Liver (tissue), 3 donors: ENCODE measurements at regions not wholly inside any gene's neighbourhood (a gene's known extent, or its start where the extent isn't known, plus 50 kb on each side); places are given as distances from the start of the nearest gene placed in this dataset.

Experiments
- EGR1 ChIP-seq, 2 donors: IDR thresholded peaks; 2 replicates each; pipeline ENCODE4 v1.6.1; 2016 to 2018; ENCODE audit warnings: antibody characterized with exemption in 2 of 2, low read depth in 2 of 2
- FOXA1 ChIP-seq: IDR thresholded peaks from 2 replicates; pipeline ENCODE4 v1.6.1; 2016; ENCODE audit warnings: antibody characterized with exemption
- HNF4A ChIP-seq, 2 donors: conservative IDR thresholded peaks; 2 replicates each; pipeline ENCODE4 v1.6.1; 2016; ENCODE audit warnings: antibody characterized with exemption in 2 of 2, mild to moderate bottlenecking in 2 of 2
- RAD21 ChIP-seq, 2 donors: IDR thresholded peaks; 2 replicates each; pipeline ENCODE4 v1.6.1; 2016; ENCODE audit warnings: antibody characterized with exemption in 2 of 2, mild to moderate bottlenecking in 2 of 2
- RXRA ChIP-seq, 2 donors: IDR thresholded peaks; 2 replicates each; pipeline ENCODE4 v1.6.1; 2017 to 2018; ENCODE audit warnings: antibody characterized with exemption in 2 of 2, mild to moderate bottlenecking in 1 of 2
- TAF1 ChIP-seq: conservative IDR thresholded peaks from 2 replicates; pipeline ENCODE4 v1.6.1; 2016; ENCODE audit warnings: antibody characterized with exemption, mild to moderate bottlenecking
- TF ChIP-seq, protein P1 (sequence below): fragments of 150-350 bp; IDR thresholded peaks from 2 replicates; pipeline ENCODE4 v1.5.1; 2017; ENCODE audit warnings: improper control_type of control experiment, low read depth, low read length; ENCODE audit not compliant: missing input control
- TF ChIP-seq, protein P2 (sequence below): IDR thresholded peaks from 2 replicates; pipeline ENCODE4 v1.6.1; 2016; ENCODE audit warnings: antibody characterized with exemption
- TF ChIP-seq, protein P3 (sequence below): IDR thresholded peaks from 2 replicates; pipeline ENCODE4 v1.6.1; 2016; ENCODE audit warnings: antibody characterized with exemption, mild to moderate bottlenecking
- TF ChIP-seq, protein P4 (sequence below): IDR thresholded peaks from 2 replicates; pipeline ENCODE4 v1.6.1; 2016; ENCODE audit warnings: antibody characterized with exemption
- donor health status: healthy.
- donor health status: healthy.

DNA sequence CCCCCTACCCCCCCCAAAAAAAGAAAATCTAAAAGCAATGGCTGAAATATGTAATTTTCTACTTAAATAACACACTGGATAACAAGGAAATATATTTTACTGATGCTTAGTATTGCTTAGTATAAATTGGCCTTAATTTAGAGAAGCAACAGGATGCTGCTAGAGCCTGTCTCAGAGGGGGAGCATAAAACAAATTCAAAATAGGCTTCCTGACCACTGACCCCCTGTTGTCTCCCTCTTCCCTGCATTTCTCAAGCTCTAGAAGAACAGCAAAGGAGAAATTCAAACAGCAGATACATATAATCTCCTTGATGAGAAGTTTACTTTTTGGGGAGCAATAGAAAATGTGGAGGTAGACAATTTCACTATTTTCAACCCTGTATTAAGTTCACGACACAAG lies 631.1 kb upstream of the GJE1 start:
- TF ChIP-seq, protein P1, sequence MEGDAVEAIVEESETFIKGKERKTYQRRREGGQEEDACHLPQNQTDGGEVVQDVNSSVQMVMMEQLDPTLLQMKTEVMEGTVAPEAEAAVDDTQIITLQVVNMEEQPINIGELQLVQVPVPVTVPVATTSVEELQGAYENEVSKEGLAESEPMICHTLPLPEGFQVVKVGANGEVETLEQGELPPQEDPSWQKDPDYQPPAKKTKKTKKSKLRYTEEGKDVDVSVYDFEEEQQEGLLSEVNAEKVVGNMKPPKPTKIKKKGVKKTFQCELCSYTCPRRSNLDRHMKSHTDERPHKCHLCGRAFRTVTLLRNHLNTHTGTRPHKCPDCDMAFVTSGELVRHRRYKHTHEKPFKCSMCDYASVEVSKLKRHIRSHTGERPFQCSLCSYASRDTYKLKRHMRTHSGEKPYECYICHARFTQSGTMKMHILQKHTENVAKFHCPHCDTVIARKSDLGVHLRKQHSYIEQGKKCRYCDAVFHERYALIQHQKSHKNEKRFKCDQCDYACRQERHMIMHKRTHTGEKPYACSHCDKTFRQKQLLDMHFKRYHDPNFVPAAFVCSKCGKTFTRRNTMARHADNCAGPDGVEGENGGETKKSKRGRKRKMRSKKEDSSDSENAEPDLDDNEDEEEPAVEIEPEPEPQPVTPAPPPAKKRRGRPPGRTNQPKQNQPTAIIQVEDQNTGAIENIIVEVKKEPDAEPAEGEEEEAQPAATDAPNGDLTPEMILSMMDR, result no peak
- TF ChIP-seq, protein P2, sequence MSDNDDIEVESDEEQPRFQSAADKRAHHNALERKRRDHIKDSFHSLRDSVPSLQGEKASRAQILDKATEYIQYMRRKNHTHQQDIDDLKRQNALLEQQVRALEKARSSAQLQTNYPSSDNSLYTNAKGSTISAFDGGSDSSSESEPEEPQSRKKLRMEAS, result no peak
- TF ChIP-seq TAF1, result no peak
- TF ChIP-seq, protein P3, sequence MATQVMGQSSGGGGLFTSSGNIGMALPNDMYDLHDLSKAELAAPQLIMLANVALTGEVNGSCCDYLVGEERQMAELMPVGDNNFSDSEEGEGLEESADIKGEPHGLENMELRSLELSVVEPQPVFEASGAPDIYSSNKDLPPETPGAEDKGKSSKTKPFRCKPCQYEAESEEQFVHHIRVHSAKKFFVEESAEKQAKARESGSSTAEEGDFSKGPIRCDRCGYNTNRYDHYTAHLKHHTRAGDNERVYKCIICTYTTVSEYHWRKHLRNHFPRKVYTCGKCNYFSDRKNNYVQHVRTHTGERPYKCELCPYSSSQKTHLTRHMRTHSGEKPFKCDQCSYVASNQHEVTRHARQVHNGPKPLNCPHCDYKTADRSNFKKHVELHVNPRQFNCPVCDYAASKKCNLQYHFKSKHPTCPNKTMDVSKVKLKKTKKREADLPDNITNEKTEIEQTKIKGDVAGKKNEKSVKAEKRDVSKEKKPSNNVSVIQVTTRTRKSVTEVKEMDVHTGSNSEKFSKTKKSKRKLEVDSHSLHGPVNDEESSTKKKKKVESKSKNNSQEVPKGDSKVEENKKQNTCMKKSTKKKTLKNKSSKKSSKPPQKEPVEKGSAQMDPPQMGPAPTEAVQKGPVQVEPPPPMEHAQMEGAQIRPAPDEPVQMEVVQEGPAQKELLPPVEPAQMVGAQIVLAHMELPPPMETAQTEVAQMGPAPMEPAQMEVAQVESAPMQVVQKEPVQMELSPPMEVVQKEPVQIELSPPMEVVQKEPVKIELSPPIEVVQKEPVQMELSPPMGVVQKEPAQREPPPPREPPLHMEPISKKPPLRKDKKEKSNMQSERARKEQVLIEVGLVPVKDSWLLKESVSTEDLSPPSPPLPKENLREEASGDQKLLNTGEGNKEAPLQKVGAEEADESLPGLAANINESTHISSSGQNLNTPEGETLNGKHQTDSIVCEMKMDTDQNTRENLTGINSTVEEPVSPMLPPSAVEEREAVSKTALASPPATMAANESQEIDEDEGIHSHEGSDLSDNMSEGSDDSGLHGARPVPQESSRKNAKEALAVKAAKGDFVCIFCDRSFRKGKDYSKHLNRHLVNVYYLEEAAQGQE, result no peak
- no peak for TF ChIP-seq EGR1 (IDR thresholded peaks at IDR 0.05; ENCODE audit: low read depth in 2 of 2)
- no peak for TF ChIP-seq RAD21 (IDR thresholded peaks at IDR 0.05)
- no peak for TF ChIP-seq FOXA1
- TF ChIP-seq RXRA (IDR thresholded peaks at IDR 0.05), result no peak
- TF ChIP-seq, protein P4, sequence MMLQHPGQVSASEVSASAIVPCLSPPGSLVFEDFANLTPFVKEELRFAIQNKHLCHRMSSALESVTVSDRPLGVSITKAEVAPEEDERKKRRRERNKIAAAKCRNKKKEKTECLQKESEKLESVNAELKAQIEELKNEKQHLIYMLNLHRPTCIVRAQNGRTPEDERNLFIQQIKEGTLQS, result no peak
- TF ChIP-seq HNF4A (conservative IDR thresholded peaks at IDR 0.05), result no peak
